GM19438 (cell line): ENCODE measurements at regions not wholly inside any gene's neighbourhood (a gene's known extent, or its start where the extent isn't known, plus 50 kb on each side); places are given as distances from the start of the nearest gene placed in this dataset.

Experiments
- ATAC-seq: cut with Tn5 transposase; IDR thresholded peaks from one replicate; pipeline ENCODE4 v1.9.1; 2021; ENCODE audit warnings: low read depth; ENCODE audit not compliant: unreplicated experiment

GRCh38 chr21:36554411-36555157 is 74.7 kb upstream of the CLDN14 start:
- no peak for ATAC-seq

DNA sequence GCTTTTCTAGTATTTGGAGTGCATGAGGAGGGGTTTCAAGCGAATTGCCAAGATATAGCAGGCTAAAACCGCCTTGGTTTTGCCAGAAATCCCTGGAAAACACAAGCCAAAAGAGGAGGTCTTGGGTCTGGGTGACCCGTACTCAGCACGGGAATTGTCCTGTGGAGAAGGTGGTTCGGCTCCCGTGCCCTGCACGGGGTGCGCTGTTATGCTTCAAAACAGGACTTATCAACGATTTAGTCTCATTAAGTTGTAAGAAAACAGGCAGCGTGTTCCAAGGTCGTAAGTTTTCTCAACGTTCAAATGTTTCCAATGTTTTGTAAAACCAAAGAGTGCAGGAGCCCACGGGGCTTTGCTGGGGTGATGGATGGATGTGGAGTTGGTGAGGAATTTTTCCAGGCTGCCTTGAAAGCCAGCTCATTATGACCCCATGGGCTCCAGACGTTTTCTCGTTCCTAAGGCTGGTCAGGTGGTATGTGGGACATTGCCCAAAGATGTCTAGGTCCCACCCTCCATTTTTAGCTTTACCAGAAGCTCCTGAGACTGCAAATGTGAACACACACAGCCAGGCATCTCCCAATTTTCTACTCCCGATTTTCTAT is 75.4 kb upstream of the CLDN14 start:
- no peak for ATAC-seq

DNA sequence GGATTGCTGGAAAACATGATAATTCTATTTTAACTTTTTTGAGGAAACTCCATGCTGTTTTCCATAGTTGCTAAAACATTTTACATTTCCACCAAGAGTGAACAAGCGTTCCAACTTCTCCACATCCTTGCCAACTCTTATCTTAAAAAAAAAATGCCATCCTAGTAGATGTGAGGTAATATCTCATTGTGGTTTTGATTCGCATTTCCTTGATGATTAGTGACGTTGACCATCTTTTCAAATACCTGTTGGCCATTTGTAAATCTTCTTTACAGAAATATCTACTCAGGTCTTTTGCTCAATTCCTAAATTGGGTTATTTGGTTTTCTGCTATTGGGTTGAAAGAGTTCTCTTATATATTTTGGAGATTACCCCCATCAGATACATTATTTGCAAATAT is 77.4 kb upstream of the CLDN14 start:
- ATAC-seq, result no peak

- ATAC-seq, result no peak
Measured at GRCh38 chr21:36560933-36561575, 81.1 kb upstream of the CLDN14 start.

GRCh38 chr21:36563341-36563926 is 83.5 kb upstream of the CLDN14 start:
- ATAC-seq, result no peak

- no peak for ATAC-seq
Measured at GRCh38 chr21:36564647-36565046, 84.7 kb upstream of the CLDN14 start.

- no peak for ATAC-seq
Measured at GRCh38 chr21:36565540-36565939, 85.6 kb upstream of the CLDN14 start.

GRCh38 chr21:36566644-36567043 is 86.7 kb upstream of the CLDN14 start:
- no peak for ATAC-seq

GRCh38 chr21:36567216-36567885 is 87.4 kb upstream of the CLDN14 start:
- ATAC-seq, result no peak

DNA sequence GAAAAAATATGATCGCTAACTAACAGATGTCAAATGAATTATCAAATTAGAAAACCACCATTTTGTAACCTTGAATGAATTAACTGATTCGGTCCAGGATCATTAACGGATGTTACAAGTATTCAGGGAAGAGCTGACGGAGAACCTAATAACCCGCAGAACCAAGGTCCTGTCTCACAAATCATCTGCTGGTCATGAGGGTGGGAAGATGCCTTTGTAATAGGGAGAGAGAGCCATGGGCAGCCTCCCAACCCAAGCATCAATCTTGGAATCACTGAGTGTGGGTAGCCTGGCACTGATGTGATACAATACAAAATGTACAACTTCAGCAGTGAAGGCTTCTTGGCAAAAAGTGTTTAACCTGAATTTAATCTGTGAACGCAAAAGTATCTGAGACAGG is 89.6 kb upstream of the CLDN14 start:
- ATAC-seq, result no peak

DNA sequence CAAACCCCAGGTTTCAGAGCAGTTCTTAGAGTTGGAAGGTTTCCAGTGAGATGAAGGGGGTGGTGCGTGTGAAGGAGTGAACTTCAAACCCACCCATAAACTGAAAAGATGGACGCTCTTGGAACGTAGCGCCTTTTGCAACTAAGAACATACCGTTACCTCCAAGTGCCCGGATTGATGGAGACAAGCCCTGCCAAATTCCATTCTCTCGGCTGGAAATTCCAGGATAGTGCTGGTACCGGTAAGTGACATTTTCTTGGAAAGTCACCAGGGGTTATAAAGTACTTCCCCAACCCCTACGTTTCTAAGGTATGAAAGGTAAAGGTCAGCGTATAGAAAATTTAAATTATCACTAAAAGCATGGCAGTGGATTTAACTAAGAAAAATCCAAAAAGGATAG is 91.6 kb upstream of the CLDN14 start:
- ATAC-seq, result no peak

DNA sequence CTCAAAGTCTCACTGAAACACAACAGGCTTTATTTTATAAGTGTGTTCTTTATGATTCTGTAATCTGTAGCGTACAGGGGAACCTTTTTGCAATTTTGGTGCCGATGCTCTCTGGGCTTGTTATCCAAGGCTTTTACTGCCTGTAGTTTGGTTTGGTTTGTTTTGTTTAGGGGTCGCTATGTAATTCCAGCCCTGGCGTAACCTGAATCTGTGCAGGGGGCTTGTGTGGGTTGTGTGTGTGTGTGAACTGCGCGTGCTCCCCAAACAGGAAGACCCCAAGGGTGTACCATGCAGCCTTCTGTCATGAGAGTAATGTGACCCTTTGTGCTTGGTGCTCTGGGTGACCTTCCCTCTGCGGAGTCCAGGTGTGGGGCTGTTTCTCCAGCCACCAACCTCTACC is 92.1 kb upstream of the CLDN14 start:
- ATAC-seq, result no peak

DNA sequence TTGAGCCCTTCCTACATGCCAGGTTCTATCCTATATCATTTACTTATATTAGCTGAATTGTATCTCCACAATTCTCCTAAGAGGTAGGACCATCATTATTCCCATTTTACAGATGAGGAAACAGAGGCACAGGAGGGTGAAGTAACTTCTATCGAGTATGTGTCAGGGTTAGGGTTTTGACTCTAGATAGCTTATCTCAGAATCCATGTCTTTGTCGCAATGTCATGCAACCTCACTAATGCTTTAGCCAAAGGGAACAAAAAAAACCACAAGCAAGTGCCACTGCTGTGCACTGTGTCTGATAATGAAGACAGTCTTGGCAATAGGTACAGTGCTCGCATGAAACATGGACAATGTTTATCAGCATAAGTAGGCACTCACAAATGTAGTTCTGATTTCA is 95.4 kb upstream of the CLDN14 start:
- ATAC-seq, result no peak

- no peak for ATAC-seq
Measured at GRCh38 chr21:36576441-36576840, 96.5 kb upstream of the CLDN14 start.

DNA sequence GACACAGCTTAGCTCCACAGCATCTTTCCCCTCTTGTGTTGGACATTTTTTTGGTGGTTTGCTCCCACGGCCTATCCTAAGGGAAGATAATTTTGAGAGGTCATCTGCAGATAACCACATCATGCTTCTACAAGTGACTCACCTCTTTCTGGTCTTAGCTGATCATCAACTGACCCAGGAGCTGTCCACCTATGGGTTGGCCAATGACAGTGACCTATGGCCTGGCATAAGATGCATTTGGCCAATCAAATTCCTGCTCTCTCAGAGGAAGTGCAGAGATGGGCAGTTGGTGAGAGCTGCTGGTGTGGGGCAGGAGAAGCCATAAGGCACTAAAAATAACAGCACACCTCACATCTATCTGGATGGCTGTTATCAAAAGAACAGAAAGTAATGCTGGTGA is 100.0 kb upstream of the CLDN14 start:
- no peak for ATAC-seq

- ATAC-seq, result no peak
Measured at GRCh38 chr21:36582271-36582670, 102.3 kb upstream of the CLDN14 start.

- ATAC-seq, result no peak
Measured at GRCh38 chr21:36583591-36583990, 103.7 kb upstream of the CLDN14 start.

DNA sequence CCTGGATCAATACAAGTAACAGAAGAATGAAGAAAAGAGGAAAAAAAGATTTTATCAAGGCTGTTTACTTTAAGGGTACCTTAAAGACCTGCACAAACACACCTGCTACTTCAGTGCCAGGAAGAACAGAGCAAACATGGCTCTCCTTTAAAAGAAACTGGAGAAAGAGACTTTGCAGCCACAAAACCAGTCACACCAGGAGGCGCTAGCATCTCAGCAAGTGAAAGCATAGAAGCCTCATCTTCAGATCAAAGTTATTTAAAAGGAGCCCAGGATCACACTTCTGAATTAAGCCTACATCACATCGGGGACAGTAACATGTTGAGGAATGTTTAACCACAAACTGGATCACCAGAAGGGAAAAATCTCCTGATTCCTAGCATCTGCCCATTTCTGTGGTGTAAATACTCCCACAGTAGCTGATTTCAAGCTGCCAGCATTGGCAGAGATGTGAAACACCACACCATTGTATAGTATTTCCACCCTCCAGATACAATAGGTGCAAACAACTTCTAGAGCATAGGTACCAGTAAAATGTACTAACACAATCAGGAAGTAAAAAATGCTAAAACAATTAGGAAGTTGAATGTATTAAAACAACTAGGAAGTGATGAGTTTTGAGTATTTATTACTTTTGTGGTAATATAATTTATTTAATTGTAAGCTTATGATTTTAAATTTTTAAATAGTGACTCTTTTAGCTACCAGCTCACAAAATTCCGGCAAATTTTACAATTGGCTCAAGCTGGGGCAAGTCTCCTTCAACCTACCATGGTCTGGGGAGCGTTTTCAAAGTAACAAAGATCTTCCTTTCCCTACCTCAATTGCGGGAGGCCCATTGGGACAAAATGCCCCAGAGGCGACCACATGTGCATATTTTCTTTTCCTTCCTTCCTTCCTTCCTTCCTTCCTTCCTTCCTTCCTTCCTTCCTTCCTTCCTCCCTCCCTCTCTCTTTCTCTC is 105.3 kb upstream of the CLDN14 start:
- ATAC-seq, result no peak

GRCh38 chr21:36587388-36587787 is 107.5 kb upstream of the CLDN14 start:
- no peak for ATAC-seq
